Neural cell (in vitro differentiated cells): ENCODE measurements at regions not wholly inside any gene's neighbourhood (a gene's known extent, or its start where the extent isn't known, plus 50 kb on each side); places are given as distances from the start of the nearest gene placed in this dataset.

ENCODE experiments used
- H2AFZ ChIP-seq: fragments of 200-600, 300-800 bp; sonication (generic), shearing (Covaris generic); 2 replicates; pipeline ENCODE4 v1.6.0; 2014; ENCODE audit warnings: low read depth, mild to moderate bottlenecking, antibody characterized with exemption, low read length, moderate library complexity
- H3F3A ChIP-seq: fragments of 200-600 bp; shearing (Covaris generic); 2 replicates; pipeline ENCODE4 v1.6.1; 2016; ENCODE audit warnings: mild to moderate bottlenecking, moderate library complexity, mixed read lengths, antibody characterized with exemption, low read length; ENCODE audit not compliant: insufficient read depth, poor library complexity, severe bottlenecking
- H3K27ac ChIP-seq: fragments of 200-600, 300-800 bp; sonication (generic), shearing (Covaris generic); 2 replicates; pipeline ENCODE4 v1.5.1; 2014; ENCODE audit warnings: mild to moderate bottlenecking, low read length, moderate library complexity
- H3K27me3 ChIP-seq: fragments of 300-800, 200-600 bp; sonication (generic), shearing (Covaris generic); 2 replicates; pipeline ENCODE4 v1.6.0; 2014; ENCODE audit warnings: mild to moderate bottlenecking, low read depth, low read length, moderate library complexity; ENCODE audit not compliant: insufficient read depth
- H3K36me3 ChIP-seq: fragments of 300-800, 200-600 bp; sonication (generic), shearing (Covaris generic); 2 replicates; pipeline ENCODE4 v1.5.1; 2014; ENCODE audit warnings: mild to moderate bottlenecking, antibody characterized with exemption, low read length, moderate library complexity; ENCODE audit not compliant: insufficient read depth
- H3K4me2 ChIP-seq: fragments of 300-800, 200-600 bp; sonication (generic), shearing (Covaris generic); 2 replicates; pipeline ENCODE4 v1.6.0; 2014; ENCODE audit warnings: mild to moderate bottlenecking, low read length
- H3K4me3 ChIP-seq: fragments of 300-800, 200-600 bp; sonication (generic), shearing (Covaris generic); 2 replicates; pipeline ENCODE4 v1.5.1; 2014; ENCODE audit warnings: mild to moderate bottlenecking, low read length, moderate library complexity
- H3K79me2 ChIP-seq: fragments of 200-600 bp; shearing (Covaris generic); replicated peaks from 2 replicates; pipeline ENCODE4 v1.6.0; 2014; ENCODE audit warnings: mild to moderate bottlenecking, low read length, moderate library complexity; ENCODE audit not compliant: insufficient read depth
- H3K9ac ChIP-seq: fragments of 300-800, 200-600 bp; sonication (generic), shearing (Covaris generic); 2 replicates; pipeline ENCODE4 v1.6.1; 2016; ENCODE audit warnings: mild to moderate bottlenecking, low read length, mixed read lengths
- H3K9me2 ChIP-seq: fragments of 200-600 bp; shearing (Covaris generic); 2 replicates; pipeline ENCODE4 v1.6.1; 2016; ENCODE audit warnings: mild to moderate bottlenecking, low read length, mixed read lengths; ENCODE audit not compliant: insufficient read depth
- H3K9me3 ChIP-seq: fragments of 200-600, 300-800 bp; sonication (generic), shearing (Covaris generic); 2 replicates; pipeline ENCODE4 v1.6.1; 2016; ENCODE audit warnings: mild to moderate bottlenecking, mixed run types, low read length, moderate library complexity, mixed read lengths
- H4K20me1 ChIP-seq: fragments of 200-600 bp; shearing (Covaris generic); 2 replicates; pipeline ENCODE4 v1.6.1; 2016; ENCODE audit warnings: mild to moderate bottlenecking, mixed run types; ENCODE audit not compliant: insufficient read depth
- EP300 ChIP-seq: fragments of 450-650 bp; conservative IDR thresholded peaks from 2 replicates; pipeline ENCODE4 v1.6.1; 2014; ENCODE audit warnings: antibody characterized with exemption, mild to moderate bottlenecking, moderate library complexity; ENCODE audit not compliant: poor library complexity, severe bottlenecking
- EZH2 ChIP-seq: fragments of 200-600, 300-800 bp; shearing (Covaris generic), sonication (generic); IDR thresholded peaks from 2 replicates; pipeline ENCODE4 v1.6.1; 2014; ENCODE audit warnings: antibody characterized with exemption, low read length, borderline replicate concordance, mild to moderate bottlenecking; ENCODE audit not compliant: insufficient read depth, poor library complexity, severe bottlenecking
- MXI1 ChIP-seq: fragments of 450-650 bp; conservative IDR thresholded peaks from 2 replicates; pipeline ENCODE4 v1.6.1; 2014; ENCODE audit warnings: antibody characterized with exemption, mild to moderate bottlenecking; ENCODE audit not compliant: poor library complexity, severe bottlenecking
- POLR2AphosphoS5 ChIP-seq: IDR thresholded peaks from 2 replicates; pipeline ENCODE4 v1.6.1; 2012
- RAD21 ChIP-seq: fragments of 450-650 bp; conservative IDR thresholded peaks from 2 replicates; pipeline ENCODE4 v1.6.1; 2014; ENCODE audit warnings: antibody characterized with exemption, mild to moderate bottlenecking, moderate library complexity
- SMC3 ChIP-seq: fragments of 450-650 bp; conservative IDR thresholded peaks from 2 replicates; pipeline ENCODE4 v1.6.1; 2014; ENCODE audit warnings: antibody characterized with exemption, mild to moderate bottlenecking, moderate library complexity; ENCODE audit not compliant: poor library complexity
- TAF1 ChIP-seq: IDR thresholded peaks from 2 replicates; pipeline ENCODE4 v1.6.1; 2012; ENCODE audit warnings: low read depth
- TF ChIP-seq, protein P1 (sequence below): fragments of 450-650 bp; IDR thresholded peaks from 2 replicates; pipeline ENCODE4 v1.5.1; 2014; ENCODE audit warnings: antibody characterized with exemption, mild to moderate bottlenecking, moderate library complexity; ENCODE audit not compliant: poor library complexity, severe bottlenecking
- TF ChIP-seq, protein P2 (sequence below): IDR thresholded peaks from 2 replicates; pipeline ENCODE4 v1.6.1; 2012; ENCODE audit warnings: borderline replicate concordance

DNA sequence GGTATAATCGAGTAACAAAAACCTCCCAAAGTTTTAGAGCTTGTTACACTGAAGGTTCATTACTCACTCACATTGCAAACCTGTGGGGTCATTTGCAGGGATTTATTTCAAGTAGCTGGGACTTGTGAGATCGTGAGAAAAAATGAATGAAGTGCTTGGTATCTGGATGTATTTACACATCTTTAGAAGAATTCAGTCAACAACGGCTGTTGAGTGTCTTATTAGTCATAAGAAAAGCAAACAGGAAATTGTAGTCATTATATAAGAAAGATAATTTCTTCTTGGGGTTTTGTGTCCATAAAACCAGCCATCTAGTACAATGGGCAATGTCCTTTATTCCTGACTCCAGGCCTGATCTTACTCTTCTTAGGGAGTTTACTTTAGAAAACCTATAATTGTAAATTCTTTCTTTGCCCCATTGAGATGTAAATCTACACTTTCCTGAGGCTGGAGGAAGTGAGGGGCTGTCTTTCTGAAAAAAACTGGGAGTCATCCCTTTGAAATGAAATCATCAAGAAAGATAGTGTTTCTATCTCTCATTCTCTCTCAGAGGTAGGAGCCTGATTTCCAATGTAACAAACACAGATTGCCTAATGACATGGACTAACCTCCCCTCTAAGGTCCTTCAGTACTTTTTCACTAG lies 202.5 kb upstream of the ASCC3 start:
- H3F3A ChIP-seq, result no peaks in the 10 kb centered on the region
- H3K36me3 ChIP-seq, result no peaks in the 10 kb centered on the region
- no peak overlapping the region for H3K27ac ChIP-seq
- H2AFZ ChIP-seq, result no peak overlapping the region
- H3K4me3 ChIP-seq, result no peak overlapping the region
- no peak overlapping the region for H3K4me2 ChIP-seq
- no peaks in the 10 kb centered on the region for H3K27me3 ChIP-seq
- no peak overlapping the region for H3K9ac ChIP-seq
- no peaks in the 10 kb centered on the region for H3K79me2 ChIP-seq
- TF ChIP-seq MXI1 (no peak), TAF1 (no peak), SMC3 (no peak), POLR2AphosphoS5 (no peak), EZH2 (no peak), RAD21 (no peak), EP300 (no peak)
- TF ChIP-seq, protein P1, sequence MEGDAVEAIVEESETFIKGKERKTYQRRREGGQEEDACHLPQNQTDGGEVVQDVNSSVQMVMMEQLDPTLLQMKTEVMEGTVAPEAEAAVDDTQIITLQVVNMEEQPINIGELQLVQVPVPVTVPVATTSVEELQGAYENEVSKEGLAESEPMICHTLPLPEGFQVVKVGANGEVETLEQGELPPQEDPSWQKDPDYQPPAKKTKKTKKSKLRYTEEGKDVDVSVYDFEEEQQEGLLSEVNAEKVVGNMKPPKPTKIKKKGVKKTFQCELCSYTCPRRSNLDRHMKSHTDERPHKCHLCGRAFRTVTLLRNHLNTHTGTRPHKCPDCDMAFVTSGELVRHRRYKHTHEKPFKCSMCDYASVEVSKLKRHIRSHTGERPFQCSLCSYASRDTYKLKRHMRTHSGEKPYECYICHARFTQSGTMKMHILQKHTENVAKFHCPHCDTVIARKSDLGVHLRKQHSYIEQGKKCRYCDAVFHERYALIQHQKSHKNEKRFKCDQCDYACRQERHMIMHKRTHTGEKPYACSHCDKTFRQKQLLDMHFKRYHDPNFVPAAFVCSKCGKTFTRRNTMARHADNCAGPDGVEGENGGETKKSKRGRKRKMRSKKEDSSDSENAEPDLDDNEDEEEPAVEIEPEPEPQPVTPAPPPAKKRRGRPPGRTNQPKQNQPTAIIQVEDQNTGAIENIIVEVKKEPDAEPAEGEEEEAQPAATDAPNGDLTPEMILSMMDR, result no peak
- TF ChIP-seq, protein P2, sequence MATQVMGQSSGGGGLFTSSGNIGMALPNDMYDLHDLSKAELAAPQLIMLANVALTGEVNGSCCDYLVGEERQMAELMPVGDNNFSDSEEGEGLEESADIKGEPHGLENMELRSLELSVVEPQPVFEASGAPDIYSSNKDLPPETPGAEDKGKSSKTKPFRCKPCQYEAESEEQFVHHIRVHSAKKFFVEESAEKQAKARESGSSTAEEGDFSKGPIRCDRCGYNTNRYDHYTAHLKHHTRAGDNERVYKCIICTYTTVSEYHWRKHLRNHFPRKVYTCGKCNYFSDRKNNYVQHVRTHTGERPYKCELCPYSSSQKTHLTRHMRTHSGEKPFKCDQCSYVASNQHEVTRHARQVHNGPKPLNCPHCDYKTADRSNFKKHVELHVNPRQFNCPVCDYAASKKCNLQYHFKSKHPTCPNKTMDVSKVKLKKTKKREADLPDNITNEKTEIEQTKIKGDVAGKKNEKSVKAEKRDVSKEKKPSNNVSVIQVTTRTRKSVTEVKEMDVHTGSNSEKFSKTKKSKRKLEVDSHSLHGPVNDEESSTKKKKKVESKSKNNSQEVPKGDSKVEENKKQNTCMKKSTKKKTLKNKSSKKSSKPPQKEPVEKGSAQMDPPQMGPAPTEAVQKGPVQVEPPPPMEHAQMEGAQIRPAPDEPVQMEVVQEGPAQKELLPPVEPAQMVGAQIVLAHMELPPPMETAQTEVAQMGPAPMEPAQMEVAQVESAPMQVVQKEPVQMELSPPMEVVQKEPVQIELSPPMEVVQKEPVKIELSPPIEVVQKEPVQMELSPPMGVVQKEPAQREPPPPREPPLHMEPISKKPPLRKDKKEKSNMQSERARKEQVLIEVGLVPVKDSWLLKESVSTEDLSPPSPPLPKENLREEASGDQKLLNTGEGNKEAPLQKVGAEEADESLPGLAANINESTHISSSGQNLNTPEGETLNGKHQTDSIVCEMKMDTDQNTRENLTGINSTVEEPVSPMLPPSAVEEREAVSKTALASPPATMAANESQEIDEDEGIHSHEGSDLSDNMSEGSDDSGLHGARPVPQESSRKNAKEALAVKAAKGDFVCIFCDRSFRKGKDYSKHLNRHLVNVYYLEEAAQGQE, result no peak
- no peaks in the 10 kb centered on the region for H3K9me2 ChIP-seq
- H4K20me1 ChIP-seq, result no peaks in the 10 kb centered on the region
- no peaks in the 10 kb centered on the region for H3K9me3 ChIP-seq

DNA sequence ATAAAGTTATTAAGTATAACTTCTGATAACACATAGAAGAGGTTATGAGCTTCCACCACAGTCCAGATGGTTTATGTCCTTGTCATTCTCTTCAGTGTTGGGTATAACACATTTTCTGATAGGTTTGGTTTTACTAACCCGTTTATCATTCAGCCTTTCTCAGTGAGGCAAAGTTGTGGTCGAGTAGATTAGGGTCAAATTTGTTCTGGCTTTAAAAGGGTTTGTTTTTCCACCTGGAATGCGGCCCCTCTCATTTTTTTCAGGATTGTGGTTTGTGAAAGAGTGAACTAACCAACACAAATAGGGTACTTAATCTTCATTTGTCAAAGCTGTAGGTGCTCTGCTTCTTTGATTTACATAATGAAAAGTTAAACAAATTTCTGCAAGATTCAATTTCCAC lies 204.2 kb upstream of the ASCC3 start:
- H3K36me3 ChIP-seq, result no peaks in the 10 kb centered on the region
- no peaks in the 10 kb centered on the region for H4K20me1 ChIP-seq
- no peaks in the 10 kb centered on the region for H3K27me3 ChIP-seq
- H3K9me3 ChIP-seq, result no peaks in the 10 kb centered on the region
- no peaks in the 10 kb centered on the region for H3F3A ChIP-seq
- H3K4me2 ChIP-seq, result no peak overlapping the region
- H2AFZ ChIP-seq, result no peak overlapping the region
- H3K27ac ChIP-seq, result no peak overlapping the region
- no peaks in the 10 kb centered on the region for H3K79me2 ChIP-seq
- TF ChIP-seq EZH2, result no peak
- no peak overlapping the region for H3K4me3 ChIP-seq
- no peaks in the 10 kb centered on the region for H3K9me2 ChIP-seq
- H3K9ac ChIP-seq, result no peak overlapping the region

GRCh38 chr6:101086473-101086872 lies 205.3 kb upstream of the ASCC3 start:
- TF ChIP-seq EZH2 (no peak), EP300 (no peak)
- Histone ChIP-seq H3K9ac (no peak overlapping the region), H3K9me2 (no peaks in the 10 kb centered on the region), H3F3A (no peaks in the 10 kb centered on the region), H2AFZ (no peak overlapping the region), H3K4me2 (no peak overlapping the region), H3K27me3 (no peaks in the 10 kb centered on the region), H3K9me3 (no peaks in the 10 kb centered on the region), H3K4me3 (no peak overlapping the region), H3K27ac (no peak overlapping the region), H4K20me1 (no peaks in the 10 kb centered on the region), H3K36me3 (no peaks in the 10 kb centered on the region), H3K79me2 (no peaks in the 10 kb centered on the region)
